Keratinocyte (primary cell): ENCODE measurements at regions not wholly inside any gene's neighbourhood (a gene's known extent, or its start where the extent isn't known, plus 50 kb on each side); places are given as distances from the start of the nearest gene placed in this dataset.

Source experiments
- DNase-seq: peaks from one replicate; pipeline ENCODE4 v3.0.0-alpha.2; 2011; ENCODE audit warnings: low read depth, missing footprints, low spot score
- FAIRE-seq: peaks from 2 replicates; lab custom pipeline; 2011; peaks lifted over from hg19 to GRCh38; lab: Jason Lieb, UNC
- H2AFZ ChIP-seq: 2 replicates; pipeline ENCODE4 v1.6.0; 2012; ENCODE audit warnings: low read length, control low read depth, inconsistent platforms; ENCODE audit not compliant: control insufficient read depth
- H3K27ac ChIP-seq: 2 replicates; pipeline ENCODE4 v1.5.1; 2011; ENCODE audit warnings: low read length; ENCODE audit not compliant: control insufficient read depth, insufficient read depth
- H3K27me3 ChIP-seq: 3 replicates; pipeline ENCODE4 v1.6.0; 2011; ENCODE audit warnings: low read length; ENCODE audit not compliant: control insufficient read depth, insufficient read depth; ENCODE audit errors: extremely low read depth
- H3K36me3 ChIP-seq, 2 experiments: 2 replicates in 1 of 2; 3 replicates in 1 of 2; pipeline ENCODE4 v1.5.1; 2011; ENCODE audit warnings: low read length in 2 of 2, mild to moderate bottlenecking in 1 of 2; ENCODE audit not compliant: control insufficient read depth in 2 of 2, insufficient read depth in 2 of 2; ENCODE audit errors: extremely low read depth in 1 of 2
- H3K4me1 ChIP-seq: 3 replicates; pipeline ENCODE4 v1.5.1; 2011; ENCODE audit warnings: low read length; ENCODE audit not compliant: control insufficient read depth, insufficient read depth; ENCODE audit errors: extremely low read depth
- H3K4me2 ChIP-seq: 3 replicates; pipeline ENCODE4 v1.6.0; 2011; ENCODE audit warnings: low read depth, low read length; ENCODE audit not compliant: control insufficient read depth, insufficient read depth; ENCODE audit errors: extremely low read depth
- H3K4me3 ChIP-seq, 3 experiments: fragments of 200-600 bp in 1 of 3; sonication (generic) in 1 of 3; 2 replicates in 2 of 3; 3 replicates in 1 of 3; pipeline ENCODE4 v1.5.1; 2011 to 2016; ENCODE audit warnings: low read length in 3 of 3, mild to moderate bottlenecking in 3 of 3, control low read depth in 2 of 3, inconsistent platforms in 1 of 3, low read depth in 1 of 3, mixed read lengths in 1 of 3, mixed run types in 1 of 3, moderate library complexity in 1 of 3; ENCODE audit not compliant: control insufficient read depth in 2 of 3, insufficient read depth in 2 of 3; ENCODE audit errors: extremely low read depth in 1 of 3
- H3K79me2 ChIP-seq: 2 replicates; pipeline ENCODE4 v1.6.0; 2012; ENCODE audit warnings: low read length; ENCODE audit not compliant: control insufficient read depth, insufficient read depth
- H3K9ac ChIP-seq: 3 replicates; pipeline ENCODE4 v1.6.0; 2011; ENCODE audit warnings: low read length; ENCODE audit not compliant: control insufficient read depth, insufficient read depth; ENCODE audit errors: extremely low read depth
- H3K9me1 ChIP-seq: 3 replicates; pipeline ENCODE4 v1.6.0; 2011; ENCODE audit warnings: low read length; ENCODE audit not compliant: control insufficient read depth, insufficient read depth; ENCODE audit errors: extremely low read depth
- H3K9me3 ChIP-seq: 2 replicates; pipeline ENCODE4 v1.5.1; 2012; ENCODE audit warnings: low read depth, low read length; ENCODE audit not compliant: control insufficient read depth
- H4K20me1 ChIP-seq: 3 replicates; pipeline ENCODE4 v1.6.0; 2011; ENCODE audit warnings: low read length; ENCODE audit not compliant: control insufficient read depth, insufficient read depth; ENCODE audit errors: extremely low read depth
- CTCF ChIP-seq, 3 experiments: IDR thresholded peaks in 1 of 3; conservative IDR thresholded peaks in 1 of 3; optimal IDR thresholded peaks in 1 of 3; 2 replicates in 2 of 3; 3 replicates in 1 of 3; pipeline versions ENCODE3 to v1.5.1; 2011; ENCODE audit warnings: low read length in 3 of 3, mild to moderate bottlenecking in 3 of 3, moderate library complexity in 2 of 3, control low read depth in 1 of 3, inconsistent platforms in 1 of 3; ENCODE audit not compliant: insufficient read depth in 2 of 3; ENCODE audit errors: extremely low read depth in 1 of 3
- EZH2 ChIP-seq: IDR thresholded peaks from one replicate; pipeline ENCODE4 v1.6.1; 2012; ENCODE audit warnings: inconsistent platforms, mild to moderate bottlenecking, low read length, moderate library complexity
- dilution Hi-C: fragments of 300-500 bp; cut with MboI; formaldehyde crosslinking; loops from one replicate; pipeline ENCODE4 v1.7.0; 2020; ENCODE audit warnings: low sequenced_read_pairs; ENCODE audit not compliant: extremely low pct_ligation_motif_present

DNA sequence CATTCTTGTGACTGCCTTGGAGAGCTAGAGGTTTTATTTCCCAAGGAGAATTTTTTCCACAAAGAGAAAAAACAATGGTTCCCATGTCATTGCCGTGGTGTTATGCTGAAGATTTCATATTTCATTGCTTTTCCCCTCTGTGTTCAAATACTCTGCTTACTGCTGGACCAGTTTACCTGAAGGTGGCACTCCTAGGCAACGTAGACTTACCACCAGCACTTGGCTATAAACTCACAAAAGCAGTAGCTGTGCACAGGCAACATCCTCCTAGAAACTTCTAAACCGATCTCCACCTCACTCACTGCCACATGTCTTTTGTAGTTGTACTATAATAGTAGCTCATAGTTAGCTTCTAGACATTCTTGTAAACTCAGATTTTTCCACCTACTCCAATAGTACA lies 1319.7 kb upstream of the CRIM1 start:
- Histone ChIP-seq H3K27me3 (no peaks in the 10 kb centered on the region), H2AFZ (no peak overlapping the region), H3K9me1 (no peaks in the 10 kb centered on the region), H3K79me2 (no peaks in the 10 kb centered on the region), H3K4me3 (no peak overlapping the region), H3K4me1 (no peaks in the 10 kb centered on the region), H3K9me3 (no peaks in the 10 kb centered on the region), H3K36me3 (no peaks in the 10 kb centered on the region), H3K4me2 (no peak overlapping the region), H3K9ac (no peak overlapping the region), H3K27ac (no peak overlapping the region), H4K20me1 (no peaks in the 10 kb centered on the region)
- TF ChIP-seq EZH2 (no peak), CTCF (optimal IDR thresholded peaks at IDR 0.05 in 1 of 3, IDR thresholded peaks at IDR 0.05 in 1 of 3, conservative IDR thresholded peaks at IDR 0.05 in 1 of 3; ENCODE audit: extremely low read depth in 1 of 3, insufficient read depth in 2 of 3, low read length in 3 of 3) (peak; percentile 25 to 67 (median 49))
- dilution Hi-C loops, result no loop called here
- FAIRE-seq, result no peak
- no peak for DNase-seq

DNA sequence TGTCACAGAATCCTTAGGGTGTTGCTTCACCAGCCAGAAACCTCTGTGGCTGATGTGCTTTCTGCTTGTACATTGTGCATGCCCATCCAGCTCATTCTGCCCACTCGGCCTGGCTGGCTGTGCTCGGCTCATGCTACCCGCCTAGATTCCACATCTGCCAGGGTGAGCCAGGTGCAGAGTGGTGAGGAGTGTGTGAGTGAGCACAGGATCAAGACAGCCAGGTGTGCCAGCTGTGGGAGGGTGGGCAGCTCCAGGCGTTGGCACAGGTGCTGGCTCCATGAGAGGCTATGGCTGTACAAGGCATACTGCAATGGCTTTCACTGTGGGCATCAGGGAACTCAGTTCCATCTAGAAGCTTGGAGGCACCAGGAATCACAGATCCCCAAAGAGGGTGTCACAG lies 1321.8 kb upstream of the CRIM1 start:
- Histone ChIP-seq H3K36me3 (no peaks in the 10 kb centered on the region), H3K9me3 (no peaks in the 10 kb centered on the region), H4K20me1 (no peaks in the 10 kb centered on the region), H3K79me2 (no peaks in the 10 kb centered on the region), H3K4me3 (no peak overlapping the region), H3K4me1 (no peaks in the 10 kb centered on the region), H2AFZ (no peak overlapping the region), H3K4me2 (no peak overlapping the region), H3K27ac (no peak overlapping the region), H3K9me1 (no peaks in the 10 kb centered on the region), H3K27me3 (no peaks in the 10 kb centered on the region), H3K9ac (no peak overlapping the region)
- no peak for DNase-seq
- FAIRE-seq, result no peak
- TF ChIP-seq CTCF (optimal IDR thresholded peaks at IDR 0.05 in 1 of 3, IDR thresholded peaks at IDR 0.05 in 1 of 3, conservative IDR thresholded peaks at IDR 0.05 in 1 of 3; ENCODE audit: extremely low read depth in 1 of 3, insufficient read depth in 2 of 3, low read length in 3 of 3), result no peak
- dilution Hi-C loops, result no loop called here
